K562 (cell line): ENCODE measurements at regions not wholly inside any gene's neighbourhood (a gene's known extent, or its start where the extent isn't known, plus 50 kb on each side); places are given as distances from the start of the nearest gene placed in this dataset.

Experiments used
- BRCA1 ChIP-seq, 2 experiments: fragments of 450-650 bp in 1 of 2; sonication (generic) in 1 of 2; formaldehyde crosslinking in 1 of 2; IDR thresholded peaks; 2 replicates each; pipeline versions ENCODE4 v1.5.0 to v1.6.1; 2017 to 2020; ENCODE audit warnings: mild to moderate bottlenecking in 1 of 2, missing genetic modification reagents in 1 of 2
- BRD9 ChIP-seq: fragments of 450-650 bp; IDR thresholded peaks from 2 replicates; pipeline ENCODE4 v1.6.1; 2018; ENCODE audit warnings: low read depth; ENCODE audit not compliant: partially characterized antibody
- CBFB ChIP-seq: sonication (generic); formaldehyde crosslinking; IDR thresholded peaks from 2 replicates; pipeline ENCODE4 v1.4.0; 2020; ENCODE audit warnings: mild to moderate bottlenecking, missing genetic modification reagents
- EZH2 ChIP-seq: IDR thresholded peaks from 2 replicates; pipeline ENCODE4 v1.6.1; 2012; ENCODE audit warnings: low read depth, mild to moderate bottlenecking, inconsistent platforms, low read length, borderline replicate concordance
- FOSL1 ChIP-seq: fragments of 200-800 bp; sonication (Bioruptor generic); conservative IDR thresholded peaks from 2 replicates; pipeline ENCODE4 v1.6.1; 2016; ENCODE audit warnings: missing genetic modification characterization, missing compliant biosample characterization
- FOXJ3 ChIP-seq: sonication (generic); formaldehyde crosslinking; IDR thresholded peaks from 2 replicates; pipeline ENCODE4 v1.4.0; 2020; ENCODE audit warnings: mild to moderate bottlenecking, missing genetic modification reagents
- GTF2E2 ChIP-seq: fragments of 200-800 bp; sonication (Bioruptor generic); IDR thresholded peaks from 2 replicates; pipeline ENCODE4 v1.6.1; 2016; ENCODE audit warnings: missing genetic modification characterization, missing compliant biosample characterization
- ILK ChIP-seq: fragments of 450-650 bp; IDR thresholded peaks from 2 replicates; pipeline ENCODE4 v1.6.1; 2016; ENCODE audit warnings: missing genetic modification characterization, low read depth, mild to moderate bottlenecking, missing compliant biosample characterization, moderate library complexity, borderline replicate concordance
- MCM5 ChIP-seq: fragments of 450-650 bp; IDR thresholded peaks from 2 replicates; pipeline ENCODE4 v1.6.1; 2016; ENCODE audit warnings: low read depth
- MEF2D ChIP-seq: conservative IDR thresholded peaks from 2 replicates; pipeline ENCODE4 v1.6.1; 2016; ENCODE audit warnings: low read depth, missing genetic modification characterization, missing compliant biosample characterization
- NR2C2 ChIP-seq, 2 experiments: fragments of 200-800 bp in 1 of 2; sonication (Bioruptor generic) in 1 of 2; sonication (generic) in 1 of 2; formaldehyde crosslinking in 1 of 2; IDR thresholded peaks; 2 replicates each; pipeline versions ENCODE4 v1.6.1 to v1.8.0; 2016 to 2022; ENCODE audit warnings: mild to moderate bottlenecking in 1 of 2, missing compliant biosample characterization in 1 of 2, missing genetic modification characterization in 1 of 2, missing genetic modification reagents in 1 of 2
- RCOR1 ChIP-seq, 2 experiments: IDR thresholded peaks; 2 replicates each; pipeline ENCODE4 v1.6.1; 2012; ENCODE audit warnings: low read depth in 2 of 2, low read length in 2 of 2, borderline replicate concordance in 1 of 2, improper control_type of control experiment in 1 of 2
- SP2 ChIP-seq: IDR thresholded peaks from 2 replicates; pipeline ENCODE4 v1.6.1; 2011; ENCODE audit warnings: mild to moderate bottlenecking, low read depth, low read length, moderate library complexity; ENCODE audit not compliant: poor library complexity, severe bottlenecking; ENCODE audit errors: extremely low read depth
- SRF ChIP-seq, 2 experiments: fragments of 250-450, 450-650 bp in 1 of 2; sonication (Bioruptor Pico) in 1 of 2; sonication (generic) in 1 of 2; formaldehyde crosslinking; IDR thresholded peaks; 2 replicates each; pipeline versions ENCODE4 v1.5.0 to v1.5.1; 2020 to 2022; ENCODE audit warnings: mild to moderate bottlenecking in 1 of 2, missing genetic modification reagents in 1 of 2
- STAT5B ChIP-seq: fragments of 250-450 bp; sonication (Bioruptor Pico); IDR thresholded peaks from 2 replicates; pipeline ENCODE4 v1.8.0; 2021; ENCODE audit warnings: mild to moderate bottlenecking, inconsistent platforms
- TFAM ChIP-seq: fragments of 250-450 bp; sonication (Bioruptor Pico); conservative IDR thresholded peaks from 2 replicates; pipeline ENCODE4 v1.5.0; 2021; ENCODE audit warnings: mild to moderate bottlenecking, moderate library complexity
- ZNF41 ChIP-seq: fragments of 250-450 bp; sonication (Bioruptor Pico); conservative IDR thresholded peaks from 2 replicates; pipeline ENCODE4 v1.4.0; 2020; ENCODE audit warnings: mild to moderate bottlenecking
- ZNF551 ChIP-seq: fragments of 250-450 bp; sonication (Bioruptor Pico); IDR thresholded peaks from 2 replicates; pipeline ENCODE4 v1.5.0; 2021; ENCODE audit warnings: mild to moderate bottlenecking, moderate library complexity
- TF ChIP-seq, protein P1 (sequence below): sonication (generic); formaldehyde crosslinking; IDR thresholded peaks from 2 replicates; pipeline ENCODE4 v1.5.0; 2020; ENCODE audit warnings: missing genetic modification reagents
- TF ChIP-seq, protein P2 (sequence below): fragments of 450-650 bp; formaldehyde crosslinking; IDR thresholded peaks from 2 replicates; pipeline ENCODE4 v1.4.0; 2022; ENCODE audit warnings: missing genetic modification characterization
- TF ChIP-seq, protein P3 (sequence below): fragments of 450-650 bp; conservative IDR thresholded peaks from 2 replicates; pipeline ENCODE4 v1.6.1; 2016; ENCODE audit warnings: missing genetic modification characterization, low read depth, mild to moderate bottlenecking, missing compliant biosample characterization, moderate library complexity
- TF ChIP-seq, protein P4 (sequence below): fragments of 250-450 bp; sonication (Bioruptor Pico); IDR thresholded peaks from 2 replicates; pipeline ENCODE4 v1.4.0; 2020; ENCODE audit warnings: mild to moderate bottlenecking, moderate library complexity

DNA sequence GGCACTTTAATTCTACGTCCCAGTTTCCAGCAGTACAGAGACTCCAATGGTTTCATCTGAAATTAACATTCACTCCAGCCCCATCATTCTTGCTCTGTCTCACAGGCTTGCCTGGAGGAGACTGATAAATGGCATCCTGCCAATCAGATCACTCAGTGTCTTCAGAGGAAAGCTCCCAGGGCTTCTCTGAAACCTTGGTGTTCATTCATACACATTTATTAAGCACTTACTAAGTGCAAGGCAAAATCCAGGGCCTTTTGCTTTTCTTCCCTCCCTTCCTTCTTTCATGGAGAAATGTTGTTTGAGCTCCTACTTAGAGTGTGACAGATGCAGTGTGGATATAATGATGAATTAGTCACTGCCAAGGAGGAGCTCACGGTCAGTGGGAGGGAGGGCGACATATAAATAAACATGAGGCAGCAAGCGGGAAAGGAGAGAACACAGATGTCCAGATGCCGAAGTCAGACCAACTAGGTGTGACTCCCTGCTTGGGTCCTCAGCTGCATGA, 106.7 kb upstream of the DTNBP1 start (continued):
- TF ChIP-seq, protein P1, sequence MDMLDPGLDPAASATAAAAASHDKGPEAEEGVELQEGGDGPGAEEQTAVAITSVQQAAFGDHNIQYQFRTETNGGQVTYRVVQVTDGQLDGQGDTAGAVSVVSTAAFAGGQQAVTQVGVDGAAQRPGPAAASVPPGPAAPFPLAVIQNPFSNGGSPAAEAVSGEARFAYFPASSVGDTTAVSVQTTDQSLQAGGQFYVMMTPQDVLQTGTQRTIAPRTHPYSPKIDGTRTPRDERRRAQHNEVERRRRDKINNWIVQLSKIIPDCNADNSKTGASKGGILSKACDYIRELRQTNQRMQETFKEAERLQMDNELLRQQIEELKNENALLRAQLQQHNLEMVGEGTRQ (CRISPR knock-in tag), result no peak
- TF ChIP-seq MEF2D (tag), result no peak
- TF ChIP-seq STAT5B (CRISPR knock-in tag), result no peak
- no peak for TF ChIP-seq EZH2
- no peak for TF ChIP-seq MCM5
- TF ChIP-seq, protein P2, sequence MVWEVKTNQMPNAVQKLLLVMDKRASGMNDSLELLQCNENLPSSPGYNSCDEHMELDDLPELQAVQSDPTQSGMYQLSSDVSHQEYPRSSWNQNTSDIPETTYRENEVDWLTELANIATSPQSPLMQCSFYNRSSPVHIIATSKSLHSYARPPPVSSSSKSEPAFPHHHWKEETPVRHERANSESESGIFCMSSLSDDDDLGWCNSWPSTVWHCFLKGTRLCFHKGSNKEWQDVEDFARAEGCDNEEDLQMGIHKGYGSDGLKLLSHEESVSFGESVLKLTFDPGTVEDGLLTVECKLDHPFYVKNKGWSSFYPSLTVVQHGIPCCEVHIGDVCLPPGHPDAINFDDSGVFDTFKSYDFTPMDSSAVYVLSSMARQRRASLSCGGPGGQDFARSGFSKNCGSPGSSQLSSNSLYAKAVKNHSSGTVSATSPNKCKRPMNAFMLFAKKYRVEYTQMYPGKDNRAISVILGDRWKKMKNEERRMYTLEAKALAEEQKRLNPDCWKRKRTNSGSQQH (CRISPR knock-in tag), result no peak
- no peak for TF ChIP-seq BRCA1 (IDR thresholded peaks at IDR 0.05)
- no peak for TF ChIP-seq BRCA1 (CRISPR knock-in tag; IDR thresholded peaks at IDR 0.05)
- no peak for TF ChIP-seq ZNF551 (CRISPR knock-in tag)
- no peak for TF ChIP-seq SP2
- TF ChIP-seq NR2C2 (CRISPR knock-in tag; IDR thresholded peaks at IDR 0.05), result no peak
- no peak for TF ChIP-seq NR2C2 (tag; IDR thresholded peaks at IDR 0.05)
- TF ChIP-seq, protein P3, sequence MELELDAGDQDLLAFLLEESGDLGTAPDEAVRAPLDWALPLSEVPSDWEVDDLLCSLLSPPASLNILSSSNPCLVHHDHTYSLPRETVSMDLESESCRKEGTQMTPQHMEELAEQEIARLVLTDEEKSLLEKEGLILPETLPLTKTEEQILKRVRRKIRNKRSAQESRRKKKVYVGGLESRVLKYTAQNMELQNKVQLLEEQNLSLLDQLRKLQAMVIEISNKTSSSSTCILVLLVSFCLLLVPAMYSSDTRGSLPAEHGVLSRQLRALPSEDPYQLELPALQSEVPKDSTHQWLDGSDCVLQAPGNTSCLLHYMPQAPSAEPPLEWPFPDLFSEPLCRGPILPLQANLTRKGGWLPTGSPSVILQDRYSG (tag), result no peak
- TF ChIP-seq TFAM (CRISPR knock-in tag), result no peak
- TF ChIP-seq FOSL1 (tag), result peak; percentile 56
- TF ChIP-seq ZNF41, result no peak
- TF ChIP-seq, protein P4, sequence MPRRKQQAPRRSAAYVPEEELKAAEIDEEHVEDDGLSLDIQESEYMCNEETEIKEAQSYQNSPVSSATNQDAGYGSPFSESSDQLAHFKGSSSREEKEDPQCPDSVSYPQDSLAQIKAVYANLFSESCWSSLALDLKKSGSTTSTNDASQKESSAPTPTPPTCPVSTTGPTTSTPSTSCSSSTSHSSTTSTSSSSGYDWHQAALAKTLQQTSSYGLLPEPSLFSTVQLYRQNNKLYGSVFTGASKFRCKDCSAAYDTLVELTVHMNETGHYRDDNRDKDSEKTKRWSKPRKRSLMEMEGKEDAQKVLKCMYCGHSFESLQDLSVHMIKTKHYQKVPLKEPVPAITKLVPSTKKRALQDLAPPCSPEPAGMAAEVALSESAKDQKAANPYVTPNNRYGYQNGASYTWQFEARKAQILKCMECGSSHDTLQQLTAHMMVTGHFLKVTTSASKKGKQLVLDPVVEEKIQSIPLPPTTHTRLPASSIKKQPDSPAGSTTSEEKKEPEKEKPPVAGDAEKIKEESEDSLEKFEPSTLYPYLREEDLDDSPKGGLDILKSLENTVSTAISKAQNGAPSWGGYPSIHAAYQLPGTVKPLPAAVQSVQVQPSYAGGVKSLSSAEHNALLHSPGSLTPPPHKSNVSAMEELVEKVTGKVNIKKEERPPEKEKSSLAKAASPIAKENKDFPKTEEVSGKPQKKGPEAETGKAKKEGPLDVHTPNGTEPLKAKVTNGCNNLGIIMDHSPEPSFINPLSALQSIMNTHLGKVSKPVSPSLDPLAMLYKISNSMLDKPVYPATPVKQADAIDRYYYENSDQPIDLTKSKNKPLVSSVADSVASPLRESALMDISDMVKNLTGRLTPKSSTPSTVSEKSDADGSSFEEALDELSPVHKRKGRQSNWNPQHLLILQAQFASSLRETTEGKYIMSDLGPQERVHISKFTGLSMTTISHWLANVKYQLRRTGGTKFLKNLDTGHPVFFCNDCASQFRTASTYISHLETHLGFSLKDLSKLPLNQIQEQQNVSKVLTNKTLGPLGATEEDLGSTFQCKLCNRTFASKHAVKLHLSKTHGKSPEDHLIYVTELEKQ (CRISPR knock-in tag), result no peak
- TF ChIP-seq ILK (tag), result no peak
- TF ChIP-seq GTF2E2, result no peak
- TF ChIP-seq FOXJ3, result no peak
- no peak for TF ChIP-seq SRF (CRISPR knock-in tag; IDR thresholded peaks at IDR 0.05)
- TF ChIP-seq RCOR1 (IDR thresholded peaks at IDR 0.05; ENCODE audit: borderline replicate concordance in 1 of 2, low read depth in 2 of 2, low read length in 2 of 2), result peak in 1 of 2 experiments; percentile 65; a peak in 1 of 4 replicates
- no peak for TF ChIP-seq BRD9
- no peak for TF ChIP-seq CBFB (CRISPR knock-in tag)
